K562 (cell line): ENCODE measurements at regions not wholly inside any gene's neighbourhood (a gene's known extent, or its start where the extent isn't known, plus 50 kb on each side); places are given as distances from the start of the nearest gene placed in this dataset.

Source experiments
- ARNT ChIP-seq, 2 experiments: fragments of 450-650 bp; IDR thresholded peaks; 2 replicates each; pipeline ENCODE4 v1.6.1; 2016; ENCODE audit warnings: mild to moderate bottlenecking in 1 of 2
- BRD4 ChIP-seq: fragments of 200-600 bp; sonication (generic); IDR thresholded peaks from 2 replicates; pipeline ENCODE4 v1.6.1; 2017; ENCODE audit warnings: inconsistent platforms
- CTBP1 ChIP-seq: fragments of 450-650 bp; IDR thresholded peaks from 2 replicates; pipeline ENCODE4 v1.6.1; 2016; ENCODE audit warnings: borderline replicate concordance
- FOS ChIP-seq: IDR thresholded peaks from 3 replicates; pipeline ENCODE4 v1.6.1; 2011; ENCODE audit not compliant: insufficient read length; ENCODE audit errors: extremely low read depth
- SIN3B ChIP-seq: fragments of 450-650 bp; IDR thresholded peaks from 2 replicates; pipeline ENCODE4 v1.6.1; 2017; ENCODE audit warnings: low read depth, mild to moderate bottlenecking, moderate library complexity
- ZNF174 ChIP-seq: fragments of 250-450 bp; sonication (Bioruptor Pico); IDR thresholded peaks from 2 replicates; pipeline ENCODE4 v1.4.0; 2020; ENCODE audit warnings: mild to moderate bottlenecking
- ZNF232 ChIP-seq: sonication (generic); formaldehyde crosslinking; IDR thresholded peaks from 2 replicates; pipeline ENCODE4 v1.8.0; 2022; ENCODE audit warnings: mild to moderate bottlenecking, missing genetic modification reagents
- ZSCAN29 ChIP-seq: fragments of 450-650 bp; IDR thresholded peaks from 2 replicates; pipeline ENCODE4 v1.6.1; 2017
- TF ChIP-seq, protein P1 (sequence below), 2 experiments: fragments of 200-800 bp in 1 of 2; sonication (Bioruptor generic) in 1 of 2; sonication (generic) in 1 of 2; formaldehyde crosslinking in 1 of 2; IDR thresholded peaks in 1 of 2; conservative IDR thresholded peaks in 1 of 2; 2 replicates each; pipeline versions ENCODE4 v1.5.0 to v1.6.1; 2016 to 2020; ENCODE audit warnings: missing compliant biosample characterization in 1 of 2, missing genetic modification characterization in 1 of 2, missing genetic modification reagents in 1 of 2
- TF ChIP-seq, protein P2 (sequence below): sonication (generic); formaldehyde crosslinking; IDR thresholded peaks from 2 replicates; pipeline ENCODE4 v1.8.0; 2023; ENCODE audit warnings: missing genetic modification reagents, mild to moderate bottlenecking, borderline replicate concordance
- TF ChIP-seq, protein P3 (sequence below), 2 experiments: fragments of 450-650 bp; IDR thresholded peaks; 2 replicates each; pipeline ENCODE4 v1.6.1; 2016
- TF ChIP-seq, protein P4 (sequence below): fragments of 450-650 bp; IDR thresholded peaks from 2 replicates; pipeline ENCODE4 v1.6.1; 2017; ENCODE audit warnings: antibody characterized with exemption, mild to moderate bottlenecking

DNA sequence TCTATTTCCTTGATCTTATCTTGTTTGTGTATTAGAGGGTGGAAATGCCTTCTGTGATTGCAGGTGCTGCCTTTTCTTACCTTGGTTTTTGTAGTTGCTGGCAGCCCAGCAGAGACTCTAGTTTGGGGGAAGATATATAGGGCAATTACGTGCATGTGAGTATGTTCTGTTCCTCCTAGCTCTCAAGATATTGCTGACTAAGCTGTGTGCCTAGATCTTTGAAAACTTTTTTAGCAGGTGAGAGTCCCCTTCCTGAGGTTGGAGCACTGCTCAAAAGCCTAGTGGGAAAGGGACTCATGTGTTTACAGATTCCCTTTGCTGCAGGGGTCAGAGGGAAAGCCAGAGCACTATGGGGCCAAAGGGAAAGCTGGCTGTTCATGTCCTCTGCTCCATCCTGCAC is 136.1 kb downstream of the VSIG4 start (continued):
- TF ChIP-seq, protein P1, sequence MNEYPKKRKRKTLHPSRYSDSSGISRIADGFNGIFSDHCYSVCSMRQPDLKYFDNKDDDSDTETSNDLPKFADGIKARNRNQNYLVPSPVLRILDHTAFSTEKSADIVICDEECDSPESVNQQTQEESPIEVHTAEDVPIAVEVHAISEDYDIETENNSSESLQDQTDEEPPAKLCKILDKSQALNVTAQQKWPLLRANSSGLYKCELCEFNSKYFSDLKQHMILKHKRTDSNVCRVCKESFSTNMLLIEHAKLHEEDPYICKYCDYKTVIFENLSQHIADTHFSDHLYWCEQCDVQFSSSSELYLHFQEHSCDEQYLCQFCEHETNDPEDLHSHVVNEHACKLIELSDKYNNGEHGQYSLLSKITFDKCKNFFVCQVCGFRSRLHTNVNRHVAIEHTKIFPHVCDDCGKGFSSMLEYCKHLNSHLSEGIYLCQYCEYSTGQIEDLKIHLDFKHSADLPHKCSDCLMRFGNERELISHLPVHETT (CRISPR knock-in tag; conservative IDR thresholded peaks at IDR 0.05 in 1 of 2, IDR thresholded peaks at IDR 0.05 in 1 of 2), result no peak
- TF ChIP-seq ZNF232 (CRISPR knock-in tag) (no peak), FOS (no peak), BRD4 (no peak), ARNT (IDR thresholded peaks at IDR 0.05) (no peak), ZSCAN29 (no peak), SIN3B (no peak), CTBP1 (no peak), ZNF174 (CRISPR knock-in tag) (no peak)
- TF ChIP-seq, protein P2, sequence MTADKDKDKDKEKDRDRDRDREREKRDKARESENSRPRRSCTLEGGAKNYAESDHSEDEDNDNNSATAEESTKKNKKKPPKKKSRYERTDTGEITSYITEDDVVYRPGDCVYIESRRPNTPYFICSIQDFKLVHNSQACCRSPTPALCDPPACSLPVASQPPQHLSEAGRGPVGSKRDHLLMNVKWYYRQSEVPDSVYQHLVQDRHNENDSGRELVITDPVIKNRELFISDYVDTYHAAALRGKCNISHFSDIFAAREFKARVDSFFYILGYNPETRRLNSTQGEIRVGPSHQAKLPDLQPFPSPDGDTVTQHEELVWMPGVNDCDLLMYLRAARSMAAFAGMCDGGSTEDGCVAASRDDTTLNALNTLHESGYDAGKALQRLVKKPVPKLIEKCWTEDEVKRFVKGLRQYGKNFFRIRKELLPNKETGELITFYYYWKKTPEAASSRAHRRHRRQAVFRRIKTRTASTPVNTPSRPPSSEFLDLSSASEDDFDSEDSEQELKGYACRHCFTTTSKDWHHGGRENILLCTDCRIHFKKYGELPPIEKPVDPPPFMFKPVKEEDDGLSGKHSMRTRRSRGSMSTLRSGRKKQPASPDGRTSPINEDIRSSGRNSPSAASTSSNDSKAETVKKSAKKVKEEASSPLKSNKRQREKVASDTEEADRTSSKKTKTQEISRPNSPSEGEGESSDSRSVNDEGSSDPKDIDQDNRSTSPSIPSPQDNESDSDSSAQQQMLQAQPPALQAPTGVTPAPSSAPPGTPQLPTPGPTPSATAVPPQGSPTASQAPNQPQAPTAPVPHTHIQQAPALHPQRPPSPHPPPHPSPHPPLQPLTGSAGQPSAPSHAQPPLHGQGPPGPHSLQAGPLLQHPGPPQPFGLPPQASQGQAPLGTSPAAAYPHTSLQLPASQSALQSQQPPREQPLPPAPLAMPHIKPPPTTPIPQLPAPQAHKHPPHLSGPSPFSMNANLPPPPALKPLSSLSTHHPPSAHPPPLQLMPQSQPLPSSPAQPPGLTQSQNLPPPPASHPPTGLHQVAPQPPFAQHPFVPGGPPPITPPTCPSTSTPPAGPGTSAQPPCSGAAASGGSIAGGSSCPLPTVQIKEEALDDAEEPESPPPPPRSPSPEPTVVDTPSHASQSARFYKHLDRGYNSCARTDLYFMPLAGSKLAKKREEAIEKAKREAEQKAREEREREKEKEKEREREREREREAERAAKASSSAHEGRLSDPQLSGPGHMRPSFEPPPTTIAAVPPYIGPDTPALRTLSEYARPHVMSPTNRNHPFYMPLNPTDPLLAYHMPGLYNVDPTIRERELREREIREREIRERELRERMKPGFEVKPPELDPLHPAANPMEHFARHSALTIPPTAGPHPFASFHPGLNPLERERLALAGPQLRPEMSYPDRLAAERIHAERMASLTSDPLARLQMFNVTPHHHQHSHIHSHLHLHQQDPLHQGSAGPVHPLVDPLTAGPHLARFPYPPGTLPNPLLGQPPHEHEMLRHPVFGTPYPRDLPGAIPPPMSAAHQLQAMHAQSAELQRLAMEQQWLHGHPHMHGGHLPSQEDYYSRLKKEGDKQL, result no peak
- TF ChIP-seq, protein P3, sequence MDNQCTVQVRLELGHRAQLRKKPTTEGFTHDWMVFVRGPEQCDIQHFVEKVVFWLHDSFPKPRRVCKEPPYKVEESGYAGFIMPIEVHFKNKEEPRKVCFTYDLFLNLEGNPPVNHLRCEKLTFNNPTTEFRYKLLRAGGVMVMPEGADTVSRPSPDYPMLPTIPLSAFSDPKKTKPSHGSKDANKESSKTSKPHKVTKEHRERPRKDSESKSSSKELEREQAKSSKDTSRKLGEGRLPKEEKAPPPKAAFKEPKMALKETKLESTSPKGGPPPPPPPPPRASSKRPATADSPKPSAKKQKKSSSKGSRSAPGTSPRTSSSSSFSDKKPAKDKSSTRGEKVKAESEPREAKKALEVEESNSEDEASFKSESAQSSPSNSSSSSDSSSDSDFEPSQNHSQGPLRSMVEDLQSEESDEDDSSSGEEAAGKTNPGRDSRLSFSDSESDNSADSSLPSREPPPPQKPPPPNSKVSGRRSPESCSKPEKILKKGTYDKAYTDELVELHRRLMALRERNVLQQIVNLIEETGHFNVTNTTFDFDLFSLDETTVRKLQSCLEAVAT (IDR thresholded peaks at IDR 0.05), result no peak
- TF ChIP-seq, protein P4, sequence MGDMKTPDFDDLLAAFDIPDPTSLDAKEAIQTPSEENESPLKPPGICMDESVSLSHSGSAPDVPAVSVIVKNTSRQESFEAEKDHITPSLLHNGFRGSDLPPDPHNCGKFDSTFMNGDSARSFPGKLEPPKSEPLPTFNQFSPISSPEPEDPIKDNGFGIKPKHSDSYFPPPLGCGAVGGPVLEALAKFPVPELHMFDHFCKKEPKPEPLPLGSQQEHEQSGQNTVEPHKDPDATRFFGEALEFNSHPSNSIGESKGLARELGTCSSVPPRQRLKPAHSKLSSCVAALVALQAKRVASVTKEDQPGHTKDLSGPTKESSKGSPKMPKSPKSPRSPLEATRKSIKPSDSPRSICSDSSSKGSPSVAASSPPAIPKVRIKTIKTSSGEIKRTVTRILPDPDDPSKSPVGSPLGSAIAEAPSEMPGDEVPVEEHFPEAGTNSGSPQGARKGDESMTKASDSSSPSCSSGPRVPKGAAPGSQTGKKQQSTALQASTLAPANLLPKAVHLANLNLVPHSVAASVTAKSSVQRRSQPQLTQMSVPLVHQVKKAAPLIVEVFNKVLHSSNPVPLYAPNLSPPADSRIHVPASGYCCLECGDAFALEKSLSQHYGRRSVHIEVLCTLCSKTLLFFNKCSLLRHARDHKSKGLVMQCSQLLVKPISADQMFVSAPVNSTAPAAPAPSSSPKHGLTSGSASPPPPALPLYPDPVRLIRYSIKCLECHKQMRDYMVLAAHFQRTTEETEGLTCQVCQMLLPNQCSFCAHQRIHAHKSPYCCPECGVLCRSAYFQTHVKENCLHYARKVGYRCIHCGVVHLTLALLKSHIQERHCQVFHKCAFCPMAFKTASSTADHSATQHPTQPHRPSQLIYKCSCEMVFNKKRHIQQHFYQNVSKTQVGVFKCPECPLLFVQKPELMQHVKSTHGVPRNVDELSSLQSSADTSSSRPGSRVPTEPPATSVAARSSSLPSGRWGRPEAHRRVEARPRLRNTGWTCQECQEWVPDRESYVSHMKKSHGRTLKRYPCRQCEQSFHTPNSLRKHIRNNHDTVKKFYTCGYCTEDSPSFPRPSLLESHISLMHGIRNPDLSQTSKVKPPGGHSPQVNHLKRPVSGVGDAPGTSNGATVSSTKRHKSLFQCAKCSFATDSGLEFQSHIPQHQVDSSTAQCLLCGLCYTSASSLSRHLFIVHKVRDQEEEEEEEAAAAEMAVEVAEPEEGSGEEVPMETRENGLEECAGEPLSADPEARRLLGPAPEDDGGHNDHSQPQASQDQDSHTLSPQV, result no peak
